ENCODE measurements at regions not wholly inside any gene's neighbourhood (a gene's known extent, or its start where the extent isn't known, plus 50 kb on each side); places are given as distances from the start of the nearest gene placed in this dataset.

DNA sequence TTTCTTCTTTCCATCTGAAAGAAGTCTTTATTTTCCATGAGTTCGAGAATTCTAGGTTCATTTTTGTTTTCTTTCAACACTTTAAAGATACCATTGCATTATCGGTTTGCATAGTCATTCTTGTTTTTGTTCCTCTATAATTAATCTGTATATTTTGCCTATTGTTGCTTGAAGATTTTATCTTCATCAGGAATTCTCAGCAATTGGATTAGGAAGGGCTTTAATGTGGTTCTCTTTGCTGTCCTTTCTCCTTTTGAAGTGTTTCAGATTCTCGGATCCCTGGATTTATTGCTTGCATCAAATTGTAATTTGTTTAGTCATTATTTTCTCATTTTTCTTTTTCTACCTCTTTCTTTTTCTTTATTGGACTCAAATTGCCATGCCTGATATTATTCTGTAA lies 609.8 kb downstream of the TLR4 start:
- 62 to 71% (median 68%) methylated on average over 3 of the region's 3 CpGs for WGBS, 4 donors
- H3K27ac ChIP-seq = no peak overlapping the region
- TF ChIP-seq, protein P1, sequence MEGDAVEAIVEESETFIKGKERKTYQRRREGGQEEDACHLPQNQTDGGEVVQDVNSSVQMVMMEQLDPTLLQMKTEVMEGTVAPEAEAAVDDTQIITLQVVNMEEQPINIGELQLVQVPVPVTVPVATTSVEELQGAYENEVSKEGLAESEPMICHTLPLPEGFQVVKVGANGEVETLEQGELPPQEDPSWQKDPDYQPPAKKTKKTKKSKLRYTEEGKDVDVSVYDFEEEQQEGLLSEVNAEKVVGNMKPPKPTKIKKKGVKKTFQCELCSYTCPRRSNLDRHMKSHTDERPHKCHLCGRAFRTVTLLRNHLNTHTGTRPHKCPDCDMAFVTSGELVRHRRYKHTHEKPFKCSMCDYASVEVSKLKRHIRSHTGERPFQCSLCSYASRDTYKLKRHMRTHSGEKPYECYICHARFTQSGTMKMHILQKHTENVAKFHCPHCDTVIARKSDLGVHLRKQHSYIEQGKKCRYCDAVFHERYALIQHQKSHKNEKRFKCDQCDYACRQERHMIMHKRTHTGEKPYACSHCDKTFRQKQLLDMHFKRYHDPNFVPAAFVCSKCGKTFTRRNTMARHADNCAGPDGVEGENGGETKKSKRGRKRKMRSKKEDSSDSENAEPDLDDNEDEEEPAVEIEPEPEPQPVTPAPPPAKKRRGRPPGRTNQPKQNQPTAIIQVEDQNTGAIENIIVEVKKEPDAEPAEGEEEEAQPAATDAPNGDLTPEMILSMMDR (IDR thresholded peaks at IDR 0.05) = no peak
- TF ChIP-seq POLR2A (IDR thresholded peaks at IDR 0.05) = no peak
- H3K36me3 ChIP-seq = no peaks in the 10 kb centered on the region
- no peaks in the 10 kb centered on the region for H3K27me3 ChIP-seq
- peaks cover 0 to 6% (median 0%) of the 10 kb centered on the region in 12 donors for H3K4me1 ChIP-seq
- intact Hi-C loops (cut with DNase I) = no loop called here
- H3K9me3 ChIP-seq = peaks cover 0 to 8% (median 0%) of the 10 kb centered on the region in 12 donors
- ATAC-seq = no peak
- no peak overlapping the region for H3K4me3 ChIP-seq
- no peak for DNase-seq

DNA sequence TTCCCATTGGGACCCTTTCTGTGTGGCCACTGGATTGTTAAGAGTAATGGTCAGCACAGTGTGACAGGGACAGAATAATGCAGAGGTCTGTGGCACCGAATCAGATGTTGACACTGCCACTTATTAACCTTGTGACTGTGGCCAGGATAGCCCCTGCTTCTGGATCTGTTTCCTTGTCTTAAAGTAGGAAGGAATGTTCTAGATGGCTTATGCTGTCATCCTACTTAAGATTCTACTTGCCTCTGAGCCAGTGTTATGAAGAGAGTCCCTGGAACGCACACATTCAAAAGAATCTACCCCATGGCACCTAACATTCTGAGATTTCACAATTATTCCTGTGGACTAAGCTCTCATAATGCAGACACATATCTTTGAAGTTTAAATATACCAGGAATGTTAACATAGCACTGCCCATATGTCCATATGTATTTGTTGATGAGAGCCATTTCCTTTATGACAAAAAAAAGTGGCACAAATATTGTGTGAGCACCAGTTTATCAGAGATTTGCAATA lies 612.7 kb downstream of the TLR4 start:
- Histone ChIP-seq H3K4me3 (no peak overlapping the region), H3K27ac (no peak overlapping the region), H3K27me3 (no peaks in the 10 kb centered on the region), H3K4me1 (peaks cover 0 to 9% (median 0%) of the 10 kb centered on the region in 12 donors), H3K36me3 (no peaks in the 10 kb centered on the region), H3K9me3 (no peaks in the 10 kb centered on the region)
- WGBS, 4 donors = 67 to 80% (median 77%) methylated on average over 2 of the region's 2 CpGs
- intact Hi-C loops (cut with DNase I) = no loop called here
- no peak for TF ChIP-seq POLR2A (IDR thresholded peaks at IDR 0.05)
- TF ChIP-seq, protein P1 (IDR thresholded peaks at IDR 0.05) = no peak
- ATAC-seq (no peak), DNase-seq (no peak)

DNA sequence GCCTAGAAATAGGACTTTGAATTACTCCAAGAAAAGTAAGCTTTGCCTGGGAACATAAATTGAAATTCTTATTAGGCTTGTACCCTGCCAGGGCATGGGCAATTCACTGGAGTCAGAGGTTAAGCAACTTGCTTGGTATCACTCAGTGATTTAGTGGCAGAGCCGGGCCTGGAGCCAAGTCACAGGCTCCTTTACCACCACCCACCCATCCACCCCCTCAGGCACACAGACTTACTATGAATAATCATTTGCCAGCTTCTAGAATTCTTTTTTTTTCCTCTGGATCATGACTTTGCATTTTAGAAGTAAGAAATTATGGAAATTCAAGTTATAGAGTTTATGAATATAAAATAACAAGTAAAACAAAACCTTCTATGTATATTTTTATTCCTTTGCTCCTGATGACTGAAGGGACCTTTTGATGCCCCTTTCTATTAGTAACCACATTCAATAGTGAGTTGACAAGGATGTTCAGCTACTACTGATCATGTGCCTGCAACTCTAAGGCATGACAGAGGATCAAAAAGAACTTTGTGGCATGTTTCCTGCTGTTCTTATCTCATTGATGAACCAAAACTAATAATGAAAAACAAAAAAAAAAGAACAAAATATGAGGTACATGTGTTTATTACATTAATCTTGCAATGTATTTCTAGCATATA lies 614.7 kb downstream of the TLR4 start:
- no peak for TF ChIP-seq POLR2A (IDR thresholded peaks at IDR 0.05)
- TF ChIP-seq, protein P1 (IDR thresholded peaks at IDR 0.05) = no peak
- WGBS, 4 donors = 36 to 72% (median 66%) methylated on average over 1 of the region's 1 CpG
- H3K27me3 ChIP-seq = no peaks in the 10 kb centered on the region
- peak; percentile 61 to 73 (median 68) for ATAC-seq
- H3K4me3 ChIP-seq = no peak overlapping the region
- H3K36me3 ChIP-seq = no peaks in the 10 kb centered on the region
- no peaks in the 10 kb centered on the region for H3K9me3 ChIP-seq
- peaks cover 0 to 9% (median 0%) of the 10 kb centered on the region in 12 donors for H3K4me1 ChIP-seq
- peak overlapping the region in 1 of 12 donors; percentile 49 for H3K27ac ChIP-seq
- intact Hi-C loops (cut with DNase I) = no loop called here
- peak in 3 of 5 donors; percentile 20 to 55 (median 34) for DNase-seq

DNA sequence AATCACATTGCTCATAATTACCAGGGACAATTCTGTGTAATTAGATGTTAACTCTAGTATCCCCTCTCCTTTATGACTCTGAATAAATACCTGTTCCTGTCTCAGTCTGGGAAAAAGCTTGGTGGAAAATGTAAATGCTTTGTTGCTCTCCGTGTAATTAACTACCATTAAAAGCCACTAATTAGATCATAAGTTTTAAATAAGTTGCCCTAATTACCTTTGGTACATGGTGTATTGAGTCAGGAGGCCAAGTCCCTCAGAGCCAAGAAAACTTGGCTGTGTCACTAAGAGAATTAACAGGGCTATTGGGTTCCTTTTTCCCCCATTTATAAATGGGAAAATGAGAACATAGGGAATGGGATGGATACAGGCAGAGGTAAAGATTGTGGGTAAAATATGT lies 617.6 kb downstream of the TLR4 start:
- H3K9me3 ChIP-seq = no peaks in the 10 kb centered on the region
- H3K4me3 ChIP-seq = no peak overlapping the region
- TF ChIP-seq, protein P1 (IDR thresholded peaks at IDR 0.05) = no peak
- no peak for TF ChIP-seq POLR2A (IDR thresholded peaks at IDR 0.05)
- 56 to 79% (median 64%) methylated on average over 1 of the region's 1 CpG for WGBS, 4 donors
- DNase-seq (peak in 1 of 5 donors; percentile 13), ATAC-seq (peak in 3 of 4 donors; percentile 51 to 72 (median 60))
- no peak overlapping the region for H3K27ac ChIP-seq
- peaks cover 0 to 9% (median 0%) of the 10 kb centered on the region in 12 donors for H3K4me1 ChIP-seq
- H3K36me3 ChIP-seq = no peaks in the 10 kb centered on the region
- no peaks in the 10 kb centered on the region for H3K27me3 ChIP-seq
- intact Hi-C loops (cut with DNase I) = loop anchor here in 1 of 10 donors (10.0 kb wide), 1 partner anchor 153 kb away; no protein-coding TSS in a partner anchor
